ENCODE measurements at regions not wholly inside any gene's neighbourhood (a gene's known extent, or its start where the extent isn't known, plus 50 kb on each side); places are given as distances from the start of the nearest gene placed in this dataset.

GRCh38 chr13:62356977-62357376 is 941.3 kb upstream of the PCDH20 start:
- no peak for DNase-seq (ENCODE audit: low read depth, low spot score)

- DNase-seq (ENCODE audit: low read depth, low spot score): no peak
Measured at GRCh38 chr13:62337109-62337880, 921.6 kb upstream of the PCDH20 start.

DNA sequence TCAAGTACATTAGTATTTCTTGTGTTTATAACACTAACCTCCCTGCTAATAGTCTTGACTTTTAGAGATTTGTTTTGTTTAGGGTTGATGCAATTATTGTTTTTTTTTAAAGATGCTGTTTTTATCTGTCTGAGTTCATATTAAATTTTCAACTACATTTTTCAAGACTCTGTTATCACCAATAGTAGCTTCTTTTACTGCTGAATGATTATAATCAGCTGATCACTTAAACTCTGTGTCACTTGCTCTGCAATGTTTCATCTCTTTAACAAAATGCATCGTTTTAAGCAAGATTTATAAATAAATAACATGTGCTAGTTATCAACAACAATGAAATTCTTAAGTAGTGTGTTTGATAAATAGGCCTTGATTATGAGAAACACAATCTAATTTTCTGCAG is 920.9 kb upstream of the PCDH20 start:
- no peak for DNase-seq (ENCODE audit: low read depth, low spot score)

DNA sequence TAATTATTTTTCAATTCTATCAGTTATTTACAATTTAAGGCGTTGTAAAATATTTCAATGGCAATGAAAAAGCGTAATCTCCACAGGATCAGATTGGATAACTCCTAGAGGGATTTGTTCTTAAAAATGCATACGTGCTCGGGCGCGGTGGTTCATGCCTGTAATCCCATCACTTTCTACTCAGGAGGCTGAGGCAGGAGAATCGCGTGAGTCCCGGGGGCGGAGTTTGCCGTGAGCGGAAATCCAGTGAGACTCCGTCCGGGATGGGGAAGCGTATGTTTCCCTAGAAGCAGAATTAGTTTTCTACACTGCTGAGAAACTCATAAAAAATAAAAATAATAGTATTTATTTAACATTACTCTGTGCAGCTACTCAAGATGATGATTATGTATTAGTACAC is 917.8 kb upstream of the PCDH20 start:
- no peak for DNase-seq (ENCODE audit: low read depth, low spot score)

GRCh38 chr13:62331384-62331783 is 915.7 kb upstream of the PCDH20 start:
- DNase-seq (ENCODE audit: low read depth, low spot score): no peak

DNA sequence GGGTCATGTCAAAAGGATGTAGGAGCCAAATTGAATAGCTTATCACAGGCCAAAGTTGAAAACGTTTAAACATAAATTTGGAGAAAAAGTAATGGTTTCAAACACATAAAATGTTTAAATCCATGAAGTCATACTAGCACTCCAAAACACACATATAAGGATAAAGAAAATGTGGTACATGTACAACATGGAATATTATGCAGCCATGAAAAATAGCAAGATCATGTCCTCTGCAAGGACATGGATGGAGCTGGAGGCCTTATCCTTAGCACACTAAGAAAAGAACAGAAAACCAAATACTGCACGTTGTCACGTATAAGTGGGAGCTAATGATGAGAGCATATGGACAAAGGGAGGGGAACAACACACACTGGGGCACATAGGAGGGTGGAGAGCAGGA is 911.7 kb upstream of the PCDH20 start:
- no peak for DNase-seq (ENCODE audit: low read depth, low spot score)

DNA sequence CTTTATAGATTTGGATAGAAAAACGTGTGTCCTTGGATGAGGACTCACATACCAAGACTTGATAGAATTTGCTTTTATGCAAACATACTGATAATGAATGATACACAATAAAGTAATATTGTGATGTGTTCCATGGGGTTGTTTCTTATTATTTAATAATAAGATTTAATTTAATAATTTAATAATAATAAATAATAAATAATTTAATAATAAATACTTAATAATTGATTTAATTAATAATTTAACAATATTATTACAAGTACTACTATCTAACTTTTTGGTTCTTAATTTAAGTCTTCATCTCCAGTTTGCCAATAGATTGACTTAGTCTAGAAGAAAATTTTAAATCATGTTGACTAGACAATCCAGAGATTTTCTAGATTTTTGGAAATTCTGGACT is 909.2 kb upstream of the PCDH20 start:
- no peak for DNase-seq (ENCODE audit: low read depth, low spot score)

GRCh38 chr13:62321895-62322294 is 906.2 kb upstream of the PCDH20 start:
- DNase-seq (ENCODE audit: low read depth, low spot score): no peak

- no peak for DNase-seq (ENCODE audit: low read depth, low spot score)
Measured at GRCh38 chr13:62321139-62321538, 905.5 kb upstream of the PCDH20 start.

- DNase-seq (ENCODE audit: low read depth, low spot score): peak; percentile 24
Measured at GRCh38 chr13:62320129-62321108, 904.8 kb upstream of the PCDH20 start.

GRCh38 chr13:62309904-62310303 is 894.3 kb upstream of the PCDH20 start:
- no peak for DNase-seq (ENCODE audit: low read depth, low spot score)

- DNase-seq (ENCODE audit: low read depth, low spot score): no peak
Measured at GRCh38 chr13:62305756-62306155, 890.1 kb upstream of the PCDH20 start.

- DNase-seq (ENCODE audit: low read depth, low spot score): no peak
Measured at GRCh38 chr13:62302341-62302740, 886.7 kb upstream of the PCDH20 start.

GRCh38 chr13:62299988-62300387 is 884.3 kb upstream of the PCDH20 start:
- no peak for DNase-seq (ENCODE audit: low read depth, low spot score)

DNA sequence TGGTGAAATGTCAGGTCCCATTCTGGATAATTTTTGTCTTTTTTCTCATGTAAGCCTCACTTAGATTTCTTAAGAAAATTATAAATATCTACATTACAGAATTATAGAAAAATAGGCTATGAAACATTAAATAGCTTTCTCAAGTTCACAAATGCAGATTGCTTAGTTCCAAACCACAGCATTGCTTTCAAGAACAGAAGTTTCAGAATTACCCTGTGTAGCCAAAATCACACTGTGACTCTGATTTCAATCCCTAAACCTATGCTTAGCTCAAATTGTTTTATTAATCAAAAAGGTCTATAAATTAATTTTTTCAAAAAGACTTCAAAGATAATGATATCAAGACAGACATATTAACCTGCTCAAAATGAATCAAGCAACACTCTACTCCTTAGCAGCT is 881.2 kb upstream of the PCDH20 start:
- DNase-seq (ENCODE audit: low read depth, low spot score): no peak

DNA sequence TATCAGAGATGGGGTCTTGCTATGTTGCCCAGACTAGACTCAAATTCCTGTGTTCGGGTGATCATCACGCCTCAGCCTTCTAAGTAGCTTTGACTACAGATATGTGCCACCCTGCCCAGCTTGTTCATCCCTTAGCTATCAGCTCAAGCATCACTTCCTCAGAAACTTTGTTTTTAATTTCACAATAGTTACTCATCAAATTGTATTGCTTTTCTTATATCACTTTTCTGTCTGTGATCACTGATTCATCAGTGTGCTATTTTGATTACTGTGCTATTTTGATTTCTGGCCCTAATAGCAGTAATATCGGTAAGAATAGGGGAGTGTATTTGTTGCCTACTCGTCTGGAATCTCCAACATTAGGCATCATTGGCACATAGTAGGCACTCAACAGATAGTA is 878.6 kb upstream of the PCDH20 start:
- DNase-seq (ENCODE audit: low read depth, low spot score): no peak

DNA sequence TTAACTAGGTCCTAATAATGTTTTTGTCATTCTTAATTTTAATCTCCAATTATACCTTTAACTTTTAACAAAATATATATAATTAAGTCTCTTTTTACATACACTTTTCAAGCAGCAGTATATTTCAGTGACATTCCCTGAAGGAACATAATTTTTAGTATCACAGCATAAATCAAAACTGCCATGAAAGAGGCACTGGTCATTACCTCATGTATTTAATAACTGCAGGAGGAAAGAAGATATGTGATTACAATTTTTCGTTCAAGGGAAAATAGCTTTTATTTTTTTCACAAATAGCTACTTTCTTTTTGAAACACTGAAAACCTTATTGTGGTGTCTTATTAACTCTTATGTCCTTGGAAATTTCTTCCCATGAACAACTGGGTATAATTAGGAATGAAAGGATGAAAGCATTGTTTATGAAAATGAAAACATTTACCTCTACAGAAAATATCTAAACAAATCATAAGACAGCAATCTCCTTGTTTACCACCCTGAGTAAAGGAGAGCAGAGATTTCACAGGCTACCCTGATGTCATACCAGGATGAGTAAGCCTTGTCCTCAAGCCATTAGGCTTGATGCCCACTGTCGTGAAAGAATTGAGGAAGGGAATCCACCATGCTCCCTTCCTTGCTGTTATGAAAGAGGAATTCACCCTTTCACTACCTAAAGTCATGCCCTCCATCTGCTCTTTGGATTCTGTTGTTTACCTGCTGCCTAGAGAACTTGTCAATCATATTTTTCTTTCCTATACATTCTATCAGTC is 877.2 kb upstream of the PCDH20 start:
- no peak for DNase-seq (ENCODE audit: low read depth, low spot score)

GRCh38 chr13:62290542-62290941 is 874.9 kb upstream of the PCDH20 start:
- DNase-seq (ENCODE audit: low read depth, low spot score): no peak

GRCh38 chr13:62287764-62288163 is 872.1 kb upstream of the PCDH20 start:
- DNase-seq (ENCODE audit: low read depth, low spot score): no peak

GRCh38 chr13:62280590-62280989 is 864.9 kb upstream of the PCDH20 start:
- no peak for DNase-seq (ENCODE audit: low read depth, low spot score)

GRCh38 chr13:62278271-62278670 is 862.6 kb upstream of the PCDH20 start:
- DNase-seq (ENCODE audit: low read depth, low spot score): no peak

GRCh38 chr13:62251734-62252133 is 836.1 kb upstream of the PCDH20 start:
- DNase-seq (ENCODE audit: low read depth, low spot score): no peak

Data from smooth muscle cell of the brain vasculature (primary cell).